GM21619 (cell line): ENCODE measurements at regions not wholly inside any gene's neighbourhood (a gene's known extent, or its start where the extent isn't known, plus 50 kb on each side); places are given as distances from the start of the nearest gene placed in this dataset.
A peak's percentile ranks its signal among the peaks of the same experiment; 100 is the strongest.
"Not testable (repeated sequence)": the region's sequence is repeated elsewhere in the genome, so short reads cannot be mapped to it uniquely, and the experiment has no call there.

Experiments
- ATAC-seq: cut with Tn5 transposase; IDR thresholded peaks from one replicate; pipeline ENCODE4 v1.9.1; 2021; ENCODE audit not compliant: unreplicated experiment

DNA sequence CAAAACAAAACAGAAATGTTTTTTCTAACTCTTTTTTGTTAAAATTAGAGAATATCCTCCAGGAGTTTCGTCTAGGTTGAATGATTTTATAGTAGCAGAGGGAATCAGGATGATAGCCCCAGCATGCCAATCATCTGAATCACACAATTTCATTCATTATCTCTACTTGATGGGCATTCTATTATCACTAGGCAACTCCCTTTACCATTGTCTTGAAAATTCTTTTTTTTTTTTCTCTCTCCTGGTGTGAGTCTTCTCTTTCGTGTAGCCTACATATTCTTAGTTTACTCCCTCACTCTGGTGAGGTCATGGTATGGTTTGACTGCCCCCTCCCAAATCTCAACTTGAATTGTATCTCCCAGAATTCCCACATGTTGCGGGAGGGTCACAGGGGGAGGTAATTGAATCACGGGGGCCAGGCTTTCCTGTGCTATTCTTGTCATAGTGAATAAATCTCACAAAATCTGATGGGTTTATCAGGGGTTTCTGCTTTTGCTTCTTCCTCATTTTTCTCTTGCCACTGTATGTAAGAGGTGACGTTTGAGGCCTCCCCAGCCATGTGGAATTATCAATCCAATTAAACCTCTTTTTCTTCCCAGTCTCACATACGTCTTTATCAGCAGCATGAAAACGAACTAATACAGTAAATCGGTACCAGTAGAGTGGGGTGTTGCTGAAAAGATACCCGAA, 105.0 kb downstream of the OTUD1 start:
- ATAC-seq, result no peak

GRCh38 chr10:23545866-23546265, 107.0 kb downstream of the OTUD1 start:
- ATAC-seq, result not testable (repeated sequence)

- ATAC-seq, result no peak
These were observed 118.0 kb downstream of the OTUD1 start for GRCh38 chr10:23556727-23557440.

- no peak for ATAC-seq
These were observed 118.9 kb downstream of the OTUD1 start for GRCh38 chr10:23557777-23558176.

DNA sequence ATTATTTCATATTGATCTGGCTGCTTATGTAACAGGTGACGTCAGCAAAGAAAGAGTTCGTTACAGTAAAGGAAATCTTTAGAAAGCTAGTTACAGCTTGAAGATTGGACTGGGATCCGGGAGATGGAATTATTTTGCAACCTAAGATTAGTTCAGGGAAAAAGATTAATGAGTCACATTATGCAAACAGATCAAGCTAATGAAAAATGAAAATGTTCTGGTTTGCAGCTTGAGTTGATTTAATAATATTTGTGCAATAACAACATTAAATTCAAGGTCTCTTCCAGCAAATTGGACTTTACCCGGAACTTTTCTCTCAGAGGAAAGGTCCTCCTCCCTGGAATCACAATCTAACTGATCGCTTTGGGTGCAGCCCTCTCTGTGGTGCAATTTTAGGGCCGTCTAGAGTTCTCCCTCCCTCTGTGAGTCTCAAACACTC, 119.5 kb downstream of the OTUD1 start:
- ATAC-seq, result no peak

GRCh38 chr10:23568996-23569395, 130.1 kb downstream of the OTUD1 start:
- no peak for ATAC-seq

GRCh38 chr10:23571884-23572283, 133.0 kb downstream of the OTUD1 start:
- ATAC-seq, result no peak

DNA sequence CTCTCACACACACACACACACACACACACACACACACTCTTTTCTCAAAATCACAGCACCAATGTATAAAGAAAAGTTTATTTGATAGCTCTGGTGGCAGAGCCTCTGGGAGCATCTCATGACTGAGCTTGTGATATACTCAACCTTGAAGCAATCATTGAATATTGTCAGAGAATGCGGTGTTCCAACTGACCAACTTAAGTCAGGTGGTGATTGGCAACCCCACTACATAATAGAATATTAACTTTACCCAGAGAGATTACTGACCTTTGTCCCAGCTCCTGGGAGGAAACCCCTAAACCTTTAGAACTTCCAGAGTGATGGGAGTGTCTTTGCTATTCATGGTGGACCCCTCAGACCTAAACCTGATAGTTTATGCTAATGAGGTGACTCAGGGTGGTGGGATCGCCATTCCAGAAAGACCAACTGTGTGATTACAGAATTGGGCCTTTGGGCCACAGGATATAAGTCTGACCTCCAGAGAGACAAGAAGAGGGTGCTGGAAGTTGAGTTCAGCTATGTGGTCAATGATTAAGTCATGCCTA, 143.1 kb downstream of the OTUD1 start:
- no peak for ATAC-seq

DNA sequence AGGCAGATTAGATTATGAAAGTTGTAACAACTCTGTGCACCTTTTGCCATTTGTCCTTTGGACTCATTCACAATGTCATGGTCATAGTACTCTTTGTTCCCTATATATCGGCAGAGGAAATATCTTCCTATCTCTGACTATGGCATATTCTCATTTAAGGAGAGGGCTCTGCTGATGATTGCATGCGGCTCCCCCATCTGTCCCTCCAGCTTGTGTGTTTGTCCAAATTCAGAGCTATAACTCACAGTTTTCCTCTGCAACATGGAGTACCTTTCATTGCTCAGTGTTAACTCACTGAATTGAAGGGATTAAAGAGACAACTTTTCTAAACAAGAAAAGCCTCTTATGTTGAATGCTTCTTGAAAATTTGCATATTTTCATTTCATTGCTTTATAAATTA, 145.5 kb downstream of the OTUD1 start:
- ATAC-seq, result no peak

- no peak for ATAC-seq
These were observed 146.3 kb downstream of the OTUD1 start for GRCh38 chr10:23585186-23585585.

- no peak for ATAC-seq
These were observed 146.8 kb downstream of the OTUD1 start for GRCh38 chr10:23585666-23586065.

- not testable (repeated sequence) for ATAC-seq
These were observed 156.4 kb downstream of the OTUD1 start for GRCh38 chr10:23595278-23595677.

DNA sequence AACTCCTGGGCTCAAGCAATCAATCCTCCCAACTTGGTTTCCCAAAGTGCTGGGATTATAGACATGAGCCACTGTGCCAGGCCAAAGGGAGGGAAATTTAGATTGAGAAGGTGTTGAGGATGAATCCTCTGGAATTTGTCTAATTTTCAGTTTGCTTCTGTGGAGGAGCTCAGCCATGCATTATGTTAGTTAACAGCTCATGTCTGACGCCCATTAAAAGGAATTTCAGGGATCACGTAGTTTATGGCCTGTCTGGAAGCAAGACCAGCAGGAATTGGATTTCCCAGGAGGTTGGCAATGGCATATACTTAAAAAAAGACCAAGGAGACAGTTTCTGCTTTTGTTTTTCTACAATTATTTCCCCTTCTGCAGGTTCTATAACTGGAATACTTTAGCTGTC, 165.7 kb downstream of the OTUD1 start:
- no peak for ATAC-seq

- no peak for ATAC-seq
These were observed 167.6 kb downstream of the OTUD1 start for GRCh38 chr10:23606456-23606855.

- ATAC-seq, result no peak
These were observed 170.1 kb downstream of the OTUD1 start for GRCh38 chr10:23608926-23609325.

- ATAC-seq, result no peak
These were observed 171.9 kb downstream of the OTUD1 start for GRCh38 chr10:23610626-23611307.

DNA sequence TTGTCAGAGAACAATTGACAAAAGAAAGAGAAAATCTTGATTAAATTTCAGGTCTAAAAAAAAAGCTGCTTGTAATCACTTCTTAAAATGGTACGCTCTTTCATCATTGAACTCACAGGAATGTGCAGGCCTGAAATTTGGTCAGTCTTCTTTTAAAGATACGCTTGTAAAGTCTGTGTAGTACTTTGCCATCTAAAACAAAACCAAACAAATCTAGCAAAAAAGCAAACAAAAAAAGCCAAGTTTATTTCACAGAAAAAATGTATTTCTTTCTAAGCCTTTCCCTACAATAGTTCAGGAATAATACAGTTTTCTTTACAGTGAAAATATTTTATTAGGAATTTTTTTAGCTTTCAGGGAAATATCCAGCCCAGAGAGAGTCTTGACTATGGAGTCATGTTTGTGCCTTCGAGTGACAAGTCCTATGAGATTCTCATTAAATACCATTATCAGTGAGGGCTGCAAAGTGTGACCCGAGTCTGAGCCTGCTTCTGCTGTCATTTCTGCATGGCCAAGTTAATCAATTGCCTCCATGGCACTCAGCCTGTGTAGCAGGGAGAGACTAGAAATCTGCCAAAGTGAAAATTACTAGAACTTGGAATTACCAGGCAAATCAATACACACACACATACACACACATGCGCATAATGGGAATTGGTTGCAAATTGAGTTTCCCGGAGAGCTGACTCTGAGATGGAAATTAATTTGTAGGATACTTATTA, 172.6 kb downstream of the OTUD1 start:
- ATAC-seq, result no peak

GRCh38 chr10:23613900-23614299, 175.0 kb downstream of the OTUD1 start:
- peak; percentile 54 for ATAC-seq

GRCh38 chr10:23614483-23614882, 175.6 kb downstream of the OTUD1 start:
- ATAC-seq, result peak; percentile 50

DNA sequence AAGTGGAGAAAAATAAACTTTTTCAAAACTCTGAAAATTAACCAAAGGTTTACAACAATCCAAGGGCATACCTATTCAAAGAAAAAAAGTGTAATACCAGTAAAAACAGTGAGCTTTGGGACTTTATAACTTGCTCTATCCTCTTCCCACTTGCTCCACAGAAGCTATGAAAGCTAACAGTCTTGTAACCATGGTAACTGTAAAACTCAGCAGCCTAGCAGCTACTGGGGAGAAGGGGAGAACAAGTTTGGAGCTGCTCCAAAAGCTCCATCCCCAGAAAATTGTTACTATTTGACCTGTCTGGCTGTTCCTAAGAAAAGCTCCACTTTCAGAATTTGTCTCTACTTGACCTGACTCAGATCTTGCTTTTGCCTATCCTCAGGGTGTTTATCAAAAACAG, 191.5 kb downstream of the OTUD1 start:
- no peak for ATAC-seq

GRCh38 chr10:23630885-23631284, 192.0 kb downstream of the OTUD1 start:
- no peak for ATAC-seq
